ENCODE measurements at regions not wholly inside any gene's neighbourhood (a gene's known extent, or its start where the extent isn't known, plus 50 kb on each side); places are given as distances from the start of the nearest gene placed in this dataset.

GRCh38 chr4:58760737-58761136, 1650.6 kb upstream of the IGFBP7 start:
- ChIA-PET RAD21 (ENCODE audit: unreplicated experiment) (no interaction called here), SMC1A (ENCODE audit: uncharacterized antibody, unreplicated experiment) (interaction anchor here (1.1 to 1.5 kb wide), 4 partner anchors 23 to 401 kb away, joined by 3 read pairs; no protein-coding TSS in a partner anchor), POLR2A (no interaction called here), CTCF (no interaction called here)
- H3K9me3 ChIP-seq (replicated peaks; ENCODE audit: control insufficient read depth, insufficient read depth, low read length): no peaks in the 10 kb centered on the region
- no peak overlapping the region for H3K4me2 ChIP-seq (ENCODE audit: control insufficient read depth, insufficient read depth)
- intact Hi-C loops (cut with micrococcal nuclease; ENCODE audit: unreplicated experiment): no loop called here
- no peak for TF ChIP-seq SRF (IDR thresholded peaks at IDR 0.05; ENCODE audit: low read depth in 2 of 2, low read length in 2 of 2)
- TF ChIP-seq IRF5 (IDR thresholded peaks at IDR 0.05; ENCODE audit: borderline replicate concordance): no peak
- no peak for TF ChIP-seq MYC (IDR thresholded peaks at IDR 0.05; ENCODE audit: insufficient read depth, insufficient read length, insufficient replicate concordance, low read length, severe bottlenecking)
- no peak for TF ChIP-seq ZNF207 (IDR thresholded peaks at IDR 0.05; ENCODE audit: borderline replicate concordance)
- TF ChIP-seq HDAC6 (IDR thresholded peaks at IDR 0.05; ENCODE audit: unreplicated experiment): no peak
- no peak for TF ChIP-seq ZBED1 (IDR thresholded peaks at IDR 0.05; ENCODE audit: borderline replicate concordance)
- TF ChIP-seq JUNB (IDR thresholded peaks at IDR 0.05): no peak
- TF ChIP-seq USF2 (IDR thresholded peaks at IDR 0.05; ENCODE audit: borderline replicate concordance, low read depth, low read length): no peak
- TF ChIP-seq CHD1 (IDR thresholded peaks at IDR 0.05; ENCODE audit: low read depth, low read length): no peak
- TF ChIP-seq FOXM1 (IDR thresholded peaks at IDR 0.05; ENCODE audit: low read depth, low read length): no peak
- TF ChIP-seq SMARCA5 (IDR thresholded peaks at IDR 0.05): no peak
- no peak for TF ChIP-seq ATF7 (IDR thresholded peaks at IDR 0.05; ENCODE audit: low read depth)
- no peak overlapping the region for H2AFZ ChIP-seq (ENCODE audit: control insufficient read depth, low read depth, low read length)
- no peaks in the 10 kb centered on the region for H3K27me3 ChIP-seq (replicated peaks in 1 of 2; ENCODE audit: control insufficient read depth in 2 of 2, insufficient read depth in 2 of 2, low read length in 1 of 2)
- in situ Hi-C loops (cut with MboI): no loop called here
- no peak overlapping the region for H3K9ac ChIP-seq (ENCODE audit: control insufficient read depth, insufficient read depth, low read length)
- H3K27ac ChIP-seq (ENCODE audit: control insufficient read depth, insufficient read depth): no peak overlapping the region
- no peaks in the 10 kb centered on the region for H4K20me1 ChIP-seq (ENCODE audit: control insufficient read depth, insufficient read depth)
- no peaks in the 10 kb centered on the region for H3K4me1 ChIP-seq (ENCODE audit: control insufficient read depth, insufficient read depth, low read length)
- no TSS peak for BruUV-seq (replicated peaks)
- H3K79me2 ChIP-seq (ENCODE audit: control insufficient read depth, insufficient read depth, low read length): no peaks in the 10 kb centered on the region
- FAIRE-seq: no peak
- no peaks in the 10 kb centered on the region for H3K36me3 ChIP-seq (ENCODE audit: control insufficient read depth in 2 of 2, insufficient read depth in 2 of 2, low read length in 1 of 2)
- no peak for DNase-seq (ENCODE audit: low read depth, low spot score)
- H3K4me3 ChIP-seq: no peak overlapping the region
- ATAC-seq: peak; percentile 62

All from GM12878 (cell line).